ENCODE measurements at regions not wholly inside any gene's neighbourhood (a gene's known extent, or its start where the extent isn't known, plus 50 kb on each side); places are given as distances from the start of the nearest gene placed in this dataset.

DNA sequence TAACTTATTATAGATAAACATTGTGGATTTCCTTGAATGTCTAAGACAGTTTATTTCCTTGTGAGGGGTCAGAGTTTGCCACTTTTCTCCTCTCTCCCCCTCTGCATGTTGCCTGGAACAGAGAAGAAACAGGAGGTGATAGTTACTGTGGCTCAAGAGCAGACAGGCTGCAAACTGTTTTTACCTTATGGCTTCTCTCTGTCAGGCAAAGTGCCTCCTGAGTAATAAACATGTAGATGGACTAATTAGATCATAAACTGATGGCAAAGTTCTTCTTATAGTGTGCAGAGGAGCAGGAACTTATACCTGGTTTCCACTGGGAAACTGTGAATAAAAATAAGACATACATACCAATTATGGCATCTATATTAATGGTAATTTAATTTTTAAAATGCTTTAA lies 133.1 kb upstream of the CDH12 start:
- TF ChIP-seq TARDBP (IDR thresholded peaks at IDR 0.05) (no peak), ELF4 (IDR thresholded peaks at IDR 0.05) (no peak), L3MBTL2 (conservative IDR thresholded peaks at IDR 0.05) (no peak), FOXK2 (IDR thresholded peaks at IDR 0.05) (no peak), SP1 (IDR thresholded peaks at IDR 0.05) (no peak), SUZ12 (IDR thresholded peaks at IDR 0.05) (no peak), CTBP1 (IDR thresholded peaks at IDR 0.05; ENCODE audit: borderline replicate concordance) (no peak), HDGF (IDR thresholded peaks at IDR 0.05; ENCODE audit: borderline replicate concordance) (no peak)
- TF ChIP-seq, protein P1, sequence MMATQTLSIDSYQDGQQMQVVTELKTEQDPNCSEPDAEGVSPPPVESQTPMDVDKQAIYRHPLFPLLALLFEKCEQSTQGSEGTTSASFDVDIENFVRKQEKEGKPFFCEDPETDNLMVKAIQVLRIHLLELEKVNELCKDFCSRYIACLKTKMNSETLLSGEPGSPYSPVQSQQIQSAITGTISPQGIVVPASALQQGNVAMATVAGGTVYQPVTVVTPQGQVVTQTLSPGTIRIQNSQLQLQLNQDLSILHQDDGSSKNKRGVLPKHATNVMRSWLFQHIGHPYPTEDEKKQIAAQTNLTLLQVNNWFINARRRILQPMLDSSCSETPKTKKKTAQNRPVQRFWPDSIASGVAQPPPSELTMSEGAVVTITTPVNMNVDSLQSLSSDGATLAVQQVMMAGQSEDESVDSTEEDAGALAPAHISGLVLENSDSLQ (IDR thresholded peaks at IDR 0.05) = no peak
- POLR2A ChIA-PET = no interaction called here
- CTCF ChIA-PET = no interaction called here
- DNase-seq (ENCODE audit: extremely low spot score) = no peak

DNA sequence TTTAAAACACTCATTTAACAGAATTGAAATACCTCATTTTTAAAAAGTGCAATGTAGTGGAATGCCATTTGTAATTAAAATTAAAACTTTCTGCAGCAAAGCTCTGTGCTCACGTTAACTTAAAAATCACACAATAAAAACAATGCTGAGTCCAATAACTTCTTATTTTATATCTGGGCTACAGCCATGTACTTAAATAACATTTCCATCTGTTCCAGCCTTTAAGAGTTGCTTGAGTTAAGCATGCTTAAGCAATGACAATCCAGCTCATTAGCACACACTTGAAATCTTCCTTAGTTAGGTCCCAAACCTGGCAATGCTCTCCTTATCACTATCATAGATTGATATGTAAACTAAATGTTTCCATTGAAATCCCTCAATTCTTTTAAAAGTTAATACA lies 132.3 kb upstream of the CDH12 start:
- ChIA-PET POLR2A (no interaction called here), CTCF (no interaction called here)
- no peak for TF ChIP-seq SP1 (IDR thresholded peaks at IDR 0.05)
- TF ChIP-seq ELF4 (IDR thresholded peaks at IDR 0.05) = no peak
- no peak for TF ChIP-seq FOXK2 (IDR thresholded peaks at IDR 0.05)
- TF ChIP-seq L3MBTL2 (conservative IDR thresholded peaks at IDR 0.05) = no peak
- TF ChIP-seq CTBP1 (IDR thresholded peaks at IDR 0.05; ENCODE audit: borderline replicate concordance) = no peak
- TF ChIP-seq HDGF (IDR thresholded peaks at IDR 0.05; ENCODE audit: borderline replicate concordance) = no peak
- TF ChIP-seq TARDBP (IDR thresholded peaks at IDR 0.05) = no peak
- no peak for TF ChIP-seq NFRKB (IDR thresholded peaks at IDR 0.05)
- no peak for TF ChIP-seq BHLHE40 (IDR thresholded peaks at IDR 0.05; ENCODE audit: borderline replicate concordance)
- TF ChIP-seq FOXM1 (IDR thresholded peaks at IDR 0.05; ENCODE audit: borderline replicate concordance) = no peak
- TF ChIP-seq ARNT (IDR thresholded peaks at IDR 0.05) = no peak
- TF ChIP-seq FOXA1 (IDR thresholded peaks at IDR 0.05) = no peak
- DNase-seq (ENCODE audit: extremely low spot score) = no peak

DNA sequence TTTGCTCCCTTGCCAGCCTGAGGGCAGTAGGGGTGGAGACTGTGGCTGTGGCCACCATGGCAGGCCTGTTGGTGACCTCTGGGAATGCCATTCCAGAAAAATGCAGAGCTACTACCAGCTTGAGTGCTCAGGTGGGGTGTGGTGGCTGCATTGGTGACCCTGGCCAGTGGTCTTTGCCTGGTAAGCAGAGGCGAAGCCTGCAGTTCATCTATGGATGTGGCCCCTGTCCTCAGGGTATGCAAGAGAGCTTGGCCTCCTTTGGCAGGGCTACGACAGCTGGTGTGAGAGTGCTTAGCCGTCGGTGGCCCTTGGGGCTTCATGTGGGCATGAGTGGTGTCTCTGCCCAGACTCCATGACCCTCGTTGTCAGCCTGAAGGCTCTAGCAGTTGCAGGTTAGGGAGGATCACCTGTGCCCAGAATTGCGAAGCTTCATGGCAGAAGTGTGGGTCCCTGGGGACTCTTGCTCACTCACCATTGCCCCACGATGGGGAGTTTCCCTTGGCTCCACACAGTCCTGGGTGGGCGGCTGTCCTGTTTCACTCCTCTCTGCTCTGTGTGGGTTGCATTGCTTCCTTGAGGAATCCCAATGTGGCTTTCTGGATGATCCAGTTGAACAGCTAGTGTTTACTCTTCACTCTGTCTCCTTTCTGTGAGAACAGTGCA lies 117.9 kb upstream of the CDH12 start:
- ChIA-PET POLR2A (no interaction called here), CTCF (no interaction called here)
- TF ChIP-seq FOXA1 (IDR thresholded peaks at IDR 0.05) = no peak
- no peak for TF ChIP-seq BHLHE40 (IDR thresholded peaks at IDR 0.05; ENCODE audit: borderline replicate concordance)
- TF ChIP-seq FOXM1 (IDR thresholded peaks at IDR 0.05; ENCODE audit: borderline replicate concordance) = no peak
- no peak for TF ChIP-seq FOXK2 (IDR thresholded peaks at IDR 0.05)
- DNase-seq (ENCODE audit: extremely low spot score) = no peak

DNA sequence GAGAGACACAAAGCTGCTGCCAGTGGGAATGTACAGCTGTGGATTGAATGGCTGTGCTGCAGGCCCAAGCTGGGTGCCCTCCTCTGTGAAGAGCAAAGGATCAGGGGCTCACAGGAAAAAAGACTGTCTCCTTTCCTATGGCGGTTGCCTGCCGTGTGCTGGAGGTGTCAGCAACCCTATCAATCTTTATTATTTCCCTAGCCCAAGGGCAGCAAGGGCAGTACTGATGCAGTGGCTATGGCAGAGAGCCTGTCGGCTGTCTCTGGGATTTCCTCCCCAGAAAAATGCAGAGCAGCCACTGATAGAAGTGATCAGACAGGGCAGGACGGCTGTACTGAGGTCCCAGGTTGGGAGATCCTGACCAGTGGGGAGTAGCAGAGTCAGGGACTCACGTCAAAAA lies 117.3 kb upstream of the CDH12 start:
- CTCF ChIA-PET = no interaction called here
- no peak for DNase-seq (ENCODE audit: extremely low spot score)
- POLR2A ChIA-PET = no interaction called here
- TF ChIP-seq L3MBTL2 (conservative IDR thresholded peaks at IDR 0.05) (no peak), SUZ12 (IDR thresholded peaks at IDR 0.05) (no peak), ARNT (IDR thresholded peaks at IDR 0.05) (no peak), SP1 (IDR thresholded peaks at IDR 0.05) (no peak), CTBP1 (IDR thresholded peaks at IDR 0.05; ENCODE audit: borderline replicate concordance) (no peak), TARDBP (IDR thresholded peaks at IDR 0.05) (no peak), FOXK2 (IDR thresholded peaks at IDR 0.05) (no peak), BHLHE40 (IDR thresholded peaks at IDR 0.05; ENCODE audit: borderline replicate concordance) (no peak), FOXA1 (IDR thresholded peaks at IDR 0.05) (no peak), HDGF (IDR thresholded peaks at IDR 0.05; ENCODE audit: borderline replicate concordance) (no peak)

DNA sequence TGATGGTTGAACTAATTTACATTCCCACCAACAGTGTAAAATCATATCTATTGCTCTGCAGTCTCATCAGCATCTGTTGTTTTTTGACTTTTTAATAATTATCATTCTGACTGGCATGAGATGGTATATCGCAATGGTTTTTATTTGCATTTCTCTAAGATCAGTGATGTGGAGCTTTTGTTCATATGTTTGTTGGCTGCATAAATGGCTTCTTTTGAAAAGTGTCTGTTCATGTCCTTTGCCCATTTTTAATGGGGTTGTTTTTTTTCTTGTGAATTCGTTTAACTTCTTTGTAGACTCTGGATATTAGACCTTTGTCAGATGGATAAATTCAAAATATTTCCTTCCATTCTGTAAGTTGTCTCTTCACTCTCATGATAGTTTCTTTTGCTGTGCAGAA lies 115.2 kb upstream of the CDH12 start:
- ChIA-PET CTCF (no interaction called here), POLR2A (no interaction called here)
- TF ChIP-seq LEF1 (IDR thresholded peaks at IDR 0.05; ENCODE audit: borderline replicate concordance) (no peak), TARDBP (IDR thresholded peaks at IDR 0.05) (no peak), CTBP1 (IDR thresholded peaks at IDR 0.05; ENCODE audit: borderline replicate concordance) (no peak), L3MBTL2 (conservative IDR thresholded peaks at IDR 0.05) (no peak), ARNT (IDR thresholded peaks at IDR 0.05) (no peak), FOXM1 (IDR thresholded peaks at IDR 0.05; ENCODE audit: borderline replicate concordance) (no peak), SUZ12 (IDR thresholded peaks at IDR 0.05) (no peak), ELF4 (IDR thresholded peaks at IDR 0.05) (no peak), SP1 (IDR thresholded peaks at IDR 0.05) (no peak)
- TF ChIP-seq, protein P1 (IDR thresholded peaks at IDR 0.05) = no peak
- no peak for DNase-seq (ENCODE audit: extremely low spot score)

DNA sequence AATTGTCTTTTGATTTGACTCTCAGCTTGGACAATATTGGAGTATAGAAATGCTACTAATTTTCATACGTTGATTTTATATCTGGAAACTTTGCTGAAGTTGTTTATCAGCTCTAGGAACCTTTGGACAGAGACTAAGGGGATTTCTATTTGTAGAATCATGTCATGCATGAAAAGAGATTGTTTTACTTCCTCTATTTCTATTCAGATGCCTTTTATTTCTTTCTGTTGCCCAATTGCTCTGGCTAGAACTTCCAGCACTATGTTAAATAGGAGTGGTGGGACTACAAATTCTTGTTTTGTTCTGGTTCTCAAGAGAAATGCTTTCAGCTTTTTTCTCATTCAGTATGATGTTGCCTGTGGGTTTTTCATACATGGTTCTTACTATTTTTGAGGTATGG lies 112.8 kb upstream of the CDH12 start:
- DNase-seq (ENCODE audit: extremely low spot score) = no peak
- ChIA-PET CTCF (no interaction called here), POLR2A (no interaction called here)
- TF ChIP-seq HDGF (IDR thresholded peaks at IDR 0.05; ENCODE audit: borderline replicate concordance) (no peak), LEF1 (IDR thresholded peaks at IDR 0.05; ENCODE audit: borderline replicate concordance) (no peak), ARNT (IDR thresholded peaks at IDR 0.05) (no peak), SP1 (IDR thresholded peaks at IDR 0.05) (no peak), CTBP1 (IDR thresholded peaks at IDR 0.05; ENCODE audit: borderline replicate concordance) (no peak), FOXK2 (IDR thresholded peaks at IDR 0.05) (no peak), ELF4 (IDR thresholded peaks at IDR 0.05) (no peak), TARDBP (IDR thresholded peaks at IDR 0.05) (no peak), BHLHE40 (IDR thresholded peaks at IDR 0.05; ENCODE audit: borderline replicate concordance) (no peak), FOXA1 (IDR thresholded peaks at IDR 0.05) (no peak), ZNF384 (IDR thresholded peaks at IDR 0.05) (no peak), FOXM1 (IDR thresholded peaks at IDR 0.05; ENCODE audit: borderline replicate concordance) (no peak), L3MBTL2 (conservative IDR thresholded peaks at IDR 0.05) (no peak), NFRKB (IDR thresholded peaks at IDR 0.05) (no peak), SUZ12 (IDR thresholded peaks at IDR 0.05) (no peak)
- TF ChIP-seq, protein P1 (IDR thresholded peaks at IDR 0.05) = no peak

Measured in HEK293T (cell line).